Peyer's patch (tissue), 4 donors: ENCODE measurements at regions not wholly inside any gene's neighbourhood (a gene's known extent, or its start where the extent isn't known, plus 50 kb on each side); places are given as distances from the start of the nearest gene placed in this dataset.

Experiments
- POLR2A ChIP-seq, 2 donors: fragments of 450-650 bp; IDR thresholded peaks; one replicate each; pipeline ENCODE4 v1.5.1; 2017; ENCODE audit warnings: antibody characterized with exemption in 2 of 2, mild to moderate bottlenecking in 2 of 2, moderate library complexity in 2 of 2
- TF ChIP-seq, protein P1 (sequence below), 6 experiments: fragments of 450-650 bp in 4 of 6; fragments of 200-600 bp in 2 of 6; sonication (generic) in 1 of 6; IDR thresholded peaks; one replicate each; pipeline ENCODE4 v1.5.1; 2017 to 2019; ENCODE audit warnings: antibody characterized with exemption in 6 of 6, mild to moderate bottlenecking in 3 of 6, moderate library complexity in 1 of 6

DNA sequence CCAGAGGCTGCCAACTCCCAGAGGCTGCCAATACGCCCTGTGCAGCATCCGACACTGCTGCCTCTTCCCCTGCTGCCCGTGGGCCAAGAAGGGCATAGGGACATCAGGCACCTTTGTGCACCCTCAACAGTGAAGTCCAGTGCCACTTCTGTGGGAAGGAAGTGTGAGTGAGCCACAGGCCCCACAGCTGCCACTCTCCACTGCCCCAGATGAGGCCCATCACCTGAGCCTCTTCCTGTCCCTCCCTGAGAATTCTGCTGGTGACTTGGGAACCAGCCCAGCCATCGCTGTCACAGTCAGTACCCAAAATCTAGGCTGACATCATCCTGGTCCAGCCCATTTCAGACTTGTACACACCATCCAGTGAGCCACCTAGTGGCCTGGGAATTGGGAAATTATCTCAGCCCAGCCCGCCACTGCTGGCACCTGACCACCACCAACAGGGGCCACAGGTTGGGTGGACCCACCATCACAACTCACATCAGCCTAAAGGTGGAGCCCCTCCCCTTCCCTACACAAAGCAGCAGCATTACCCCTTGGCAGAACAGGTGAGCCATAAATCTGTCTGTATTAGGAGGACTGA lies 733.9 kb upstream of the KLHL1 start:
- TF ChIP-seq POLR2A (IDR thresholded peaks at IDR 0.05): no peak
- TF ChIP-seq, protein P1, sequence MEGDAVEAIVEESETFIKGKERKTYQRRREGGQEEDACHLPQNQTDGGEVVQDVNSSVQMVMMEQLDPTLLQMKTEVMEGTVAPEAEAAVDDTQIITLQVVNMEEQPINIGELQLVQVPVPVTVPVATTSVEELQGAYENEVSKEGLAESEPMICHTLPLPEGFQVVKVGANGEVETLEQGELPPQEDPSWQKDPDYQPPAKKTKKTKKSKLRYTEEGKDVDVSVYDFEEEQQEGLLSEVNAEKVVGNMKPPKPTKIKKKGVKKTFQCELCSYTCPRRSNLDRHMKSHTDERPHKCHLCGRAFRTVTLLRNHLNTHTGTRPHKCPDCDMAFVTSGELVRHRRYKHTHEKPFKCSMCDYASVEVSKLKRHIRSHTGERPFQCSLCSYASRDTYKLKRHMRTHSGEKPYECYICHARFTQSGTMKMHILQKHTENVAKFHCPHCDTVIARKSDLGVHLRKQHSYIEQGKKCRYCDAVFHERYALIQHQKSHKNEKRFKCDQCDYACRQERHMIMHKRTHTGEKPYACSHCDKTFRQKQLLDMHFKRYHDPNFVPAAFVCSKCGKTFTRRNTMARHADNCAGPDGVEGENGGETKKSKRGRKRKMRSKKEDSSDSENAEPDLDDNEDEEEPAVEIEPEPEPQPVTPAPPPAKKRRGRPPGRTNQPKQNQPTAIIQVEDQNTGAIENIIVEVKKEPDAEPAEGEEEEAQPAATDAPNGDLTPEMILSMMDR (IDR thresholded peaks at IDR 0.05): no peak
